Heart right ventricle (tissue), 16 donors: ENCODE measurements at regions not wholly inside any gene's neighbourhood (a gene's known extent, or its start where the extent isn't known, plus 50 kb on each side); places are given as distances from the start of the nearest gene placed in this dataset.

Experiments
- ATAC-seq, 8 donors: fragments of 200-7000 bp; cut with Tn5 transposase; one replicate each; pipeline ENCODE4 v1.9.1; 2020; ENCODE audit warnings: mild to moderate bottlenecking in 8 of 8, moderate library complexity in 8 of 8, moderate number of reproducible peaks in 1 of 8
- DNase-seq, 2 donors: peaks; one replicate each; pipeline ENCODE4 v3.0.0-alpha.2; 2020
- H3K27ac ChIP-seq, 10 donors: fragments of 200-600 bp; sonication (generic) in 2 of 10; one replicate each; pipeline versions ENCODE4 v1.5.0 to v1.8.0; 2020 to 2022; ENCODE audit warnings: mild to moderate bottlenecking in 3 of 10
- H3K27me3 ChIP-seq, 7 donors: fragments of 200-600 bp; one replicate each; pipeline ENCODE4 v1.8.0; 2021 to 2022; ENCODE audit warnings: mild to moderate bottlenecking in 2 of 7
- H3K36me3 ChIP-seq, 9 donors: fragments of 200-600 bp; sonication (generic) in 1 of 9; one replicate each; pipeline versions ENCODE4 v1.5.0 to v1.8.0; 2020 to 2022; ENCODE audit warnings: mild to moderate bottlenecking in 2 of 9
- H3K4me1 ChIP-seq, 9 donors: fragments of 200-600 bp; sonication (generic) in 1 of 9; one replicate each; pipeline versions ENCODE4 v1.5.0 to v1.8.0; 2020 to 2022; ENCODE audit warnings: mild to moderate bottlenecking in 4 of 9
- H3K4me3 ChIP-seq, 10 donors: fragments of 200-600 bp; sonication (generic) in 2 of 10; one replicate each; pipeline versions ENCODE4 v1.5.0 to v1.8.0; 2020 to 2022; ENCODE audit warnings: mild to moderate bottlenecking in 7 of 10, moderate library complexity in 2 of 10
- H3K9me3 ChIP-seq, 11 donors: fragments of 200-600 bp in 10 of 11; sonication (generic) in 2 of 11; one replicate each; pipeline versions ENCODE4 v1.5.0 to v1.8.0; 2013 to 2022; ENCODE audit warnings: mild to moderate bottlenecking in 2 of 11, control low read depth in 1 of 11, moderate library complexity in 1 of 11
- CTCF ChIP-seq, 9 donors: fragments of 200-600 bp; sonication (generic) in 2 of 9; IDR thresholded peaks; one replicate each; pipeline versions ENCODE4 v1.5.0 to v1.8.0; 2021 to 2022; ENCODE audit warnings: antibody characterized with exemption in 9 of 9, mild to moderate bottlenecking in 5 of 9, moderate library complexity in 1 of 9
- WGBS, 2 donors: extraction: QIAGEN DNeasy Blood & Tissue Kit; methylation state at CpG; one replicate each; pipeline ENCODE4 v1.1.7; 2013; ENCODE audit warnings: inconsistent platforms in 1 of 2; 5-methylcytosine and 5-hydroxymethylcytosine counted together
- intact Hi-C, 10 donors: fragments of 100-400 bp; cut with DNase I; formaldehyde crosslinking; loops; one replicate each; pipeline versions ENCODE4 v1.11.1 to v1.14.2; 2022
- donor health status: Arrhythmogenic right ventricular cardiomyopathy.
- donor health status: ischemic (EF 13 %, LVEDD 7.1; RV severe dilation, severe dysfunction).
- donor health status: healthy with polysubstance abuse.
- donor health status: DM: no; HTN: yes; CAD: no.
- donor health status: DM: no; HTN: no; CAD: no.
- donor health status: ischemic (EF 25% LVEDD 6.9; RV normal size, moderate dysfunction).
- donor health status: ischemic (EF 25% LVEDD 5.7; RV mildly dilated, moderate dysfunction).
- donor health status: healthy.
- donor health status: DM: yes; HTN: yes; CAD: no.
- donor health status: Ischemic cardiomyopathy.
- donor health status: ischemic (EF 35%, LVEDD 5.7; RV mildly dilated, moderate dysfunction).
- donor health status: nonischemic (EF 11% LVEDD 7.7; RV severe dilation, severe dysfunction).
- donor health status: DM: yes; HTN: yes; CAD: no.
- donor health status: PGD.
- donor health status: ischemic (EF 29% LVEDD 5.4; RV normal size, mild dysfunction).
- donor health status: nonischemic (EF 23%, LVEDD 6.1; RV moderate dilation, normal function).

GRCh38 chr11:104820431-104820830, 77.8 kb downstream of the CASP12 start:
- DNase-seq (no peak), ATAC-seq (no peak)
- Histone ChIP-seq H3K4me3 (no peak overlapping the region), H3K9me3 (no peaks in the 10 kb centered on the region), H3K27ac (no peak overlapping the region), H3K4me1 (no peaks in the 10 kb centered on the region), H3K36me3 (no peaks in the 10 kb centered on the region), H3K27me3 (no peaks in the 10 kb centered on the region)
- intact Hi-C loops: no loop called here
- WGBS, 2 donors: 91 to 92% methylated on average over 2 of the region's 2 CpGs
- TF ChIP-seq CTCF (IDR thresholded peaks at IDR 0.05): no peak

GRCh38 chr11:104819603-104820002, 78.7 kb downstream of the CASP12 start:
- Histone ChIP-seq H3K4me3 (no peak overlapping the region), H3K27ac (no peak overlapping the region), H3K36me3 (no peaks in the 10 kb centered on the region), H3K9me3 (no peaks in the 10 kb centered on the region), H3K27me3 (no peaks in the 10 kb centered on the region), H3K4me1 (no peaks in the 10 kb centered on the region)
- no peak for DNase-seq
- TF ChIP-seq CTCF (IDR thresholded peaks at IDR 0.05): no peak
- intact Hi-C loops: no loop called here
- WGBS, 2 donors: 85% methylated on average over 4 of the region's 4 CpGs
- ATAC-seq: no peak

GRCh38 chr11:104819107-104819506, 79.2 kb downstream of the CASP12 start:
- no peaks in the 10 kb centered on the region for H3K4me1 ChIP-seq
- H3K27me3 ChIP-seq: no peaks in the 10 kb centered on the region
- no peak overlapping the region for H3K4me3 ChIP-seq
- no peaks in the 10 kb centered on the region for H3K9me3 ChIP-seq
- DNase-seq (no peak), ATAC-seq (no peak)
- H3K36me3 ChIP-seq: no peaks in the 10 kb centered on the region
- no peak overlapping the region for H3K27ac ChIP-seq
- intact Hi-C loops: no loop called here
- no peak for TF ChIP-seq CTCF (IDR thresholded peaks at IDR 0.05)

- no peaks in the 10 kb centered on the region for H3K27me3 ChIP-seq
- WGBS, 2 donors: 59 to 71% methylated on average over 3 of the region's 3 CpGs
- no peak overlapping the region for H3K4me3 ChIP-seq
- no peak for TF ChIP-seq CTCF (IDR thresholded peaks at IDR 0.05)
- no peaks in the 10 kb centered on the region for H3K36me3 ChIP-seq
- no peaks in the 10 kb centered on the region for H3K9me3 ChIP-seq
- H3K4me1 ChIP-seq: no peaks in the 10 kb centered on the region
- no peak overlapping the region for H3K27ac ChIP-seq
- ATAC-seq: no peak
- DNase-seq: no peak
- intact Hi-C loops: no loop called here
Measured at GRCh38 chr11:104817973-104818372, 80.3 kb downstream of the CASP12 start.

GRCh38 chr11:104813532-104813931, 84.7 kb downstream of the CASP12 start:
- intact Hi-C loops: no loop called here
- ATAC-seq: no peak
- WGBS, 2 donors: 69 to 79% methylated on average over 2 of the region's 2 CpGs
- TF ChIP-seq CTCF (IDR thresholded peaks at IDR 0.05): no peak
- no peak overlapping the region for H3K4me3 ChIP-seq
- H3K9me3 ChIP-seq: no peaks in the 10 kb centered on the region
- no peaks in the 10 kb centered on the region for H3K27me3 ChIP-seq
- no peak overlapping the region for H3K27ac ChIP-seq
- no peaks in the 10 kb centered on the region for H3K4me1 ChIP-seq
- H3K36me3 ChIP-seq: no peaks in the 10 kb centered on the region
- no peak for DNase-seq
